CD4-positive, alpha-beta T cell (primary cell): ENCODE measurements at regions not wholly inside any gene's neighbourhood (a gene's known extent, or its start where the extent isn't known, plus 50 kb on each side); places are given as distances from the start of the nearest gene placed in this dataset.

Experiments used
- ATAC-seq: fragments of 200-7000 bp; cut with Tn5 transposase; one replicate; pipeline ENCODE4 v1.10.0; 2022; ENCODE audit warnings: mild to moderate bottlenecking; ENCODE audit not compliant: poor library complexity
- CTCF ChIA-PET: fragments of 350-600 bp; sonication (Branson Sonifier 250); formaldehyde crosslinking; loops from one replicate; lab custom pipeline; 2021; ENCODE audit warnings: antibody characterized with exemption, inconsistent platforms; lab: Charles Lee
- POLR2A ChIA-PET: fragments of 350-600 bp; sonication (Branson Sonifier 250); formaldehyde crosslinking; loops from one replicate; lab custom pipeline; 2021; ENCODE audit warnings: antibody characterized with exemption, inconsistent platforms; lab: Charles Lee
- DNase-seq, 14 experiments: peaks; one replicate each; pipeline ENCODE4 v3.0.0-alpha.2; 2013 to 2020; ENCODE audit warnings: mixed read lengths in 2 of 14
- H3K27ac ChIP-seq, 2 donors: one replicate each; pipeline versions ENCODE4 v1.5.1 to v1.7.0; 2013; ENCODE audit warnings: low read length in 2 of 2, low read depth in 1 of 2, mild to moderate bottlenecking in 1 of 2
- H3K27me3 ChIP-seq, 2 experiments: 1 replicate in 1 of 2; 2 replicates in 1 of 2; pipeline versions ENCODE4 v1.6.1 to v1.7.0; 2013; ENCODE audit warnings: low read length in 2 of 2, control low read depth in 1 of 2, mild to moderate bottlenecking in 1 of 2, moderate library complexity in 1 of 2; ENCODE audit not compliant: insufficient read depth in 2 of 2, control insufficient read depth in 1 of 2
- H3K36me3 ChIP-seq: one replicate; pipeline ENCODE4 v1.6.1; 2013; ENCODE audit warnings: low read length, control low read depth; ENCODE audit not compliant: insufficient read depth
- H3K4me1 ChIP-seq: one replicate; pipeline ENCODE4 v1.6.1; 2013; ENCODE audit warnings: low read length, control low read depth; ENCODE audit not compliant: insufficient read depth
- H3K4me3 ChIP-seq: one replicate; pipeline ENCODE4 v1.5.1; 2013; ENCODE audit warnings: mild to moderate bottlenecking, low read length, moderate library complexity
- H3K9me3 ChIP-seq, 2 experiments: 1 replicate in 1 of 2; 2 replicates in 1 of 2; pipeline versions ENCODE4 v1.6.1 to v1.7.0; 2013; ENCODE audit warnings: low read length in 2 of 2, mild to moderate bottlenecking in 2 of 2, control low read depth in 1 of 2, moderate library complexity in 1 of 2; ENCODE audit not compliant: control insufficient read depth in 1 of 2, insufficient read depth in 1 of 2
- H3K27ac Mint-ChIP-seq: one replicate; pipeline ENCODE4 v1.8.0; 2020; ENCODE audit warnings: mixed read lengths
- H3K27me3 Mint-ChIP-seq: one replicate; pipeline ENCODE4 v1.8.0; 2021; ENCODE audit warnings: mixed read lengths
- H3K36me3 Mint-ChIP-seq: one replicate; pipeline ENCODE4 v1.8.0; 2021; ENCODE audit warnings: low read depth, mixed read lengths
- H3K4me1 Mint-ChIP-seq: one replicate; pipeline ENCODE4 v1.8.0; 2021; ENCODE audit warnings: low read depth, mixed read lengths
- H3K4me3 Mint-ChIP-seq: one replicate; pipeline ENCODE4 v1.8.0; 2020; ENCODE audit warnings: mild to moderate bottlenecking, mixed read lengths
- H3K9me3 Mint-ChIP-seq: one replicate; pipeline ENCODE4 v1.8.0; 2020; ENCODE audit warnings: mixed read lengths
- CTCF ChIP-seq: fragments of 200-600 bp; IDR thresholded peaks from one replicate; pipeline ENCODE4 v1.8.0; 2022; ENCODE audit warnings: antibody characterized with exemption, mild to moderate bottlenecking
- intact Hi-C, 2 experiments: fragments of 100-400 bp; cut with DNase I in 1 of 2; cut with micrococcal nuclease in 1 of 2; formaldehyde crosslinking; loops; one replicate each; pipeline versions ENCODE4 v1.15.1 to v1.9.0; 2023 to 2025; cut with DNase I, micrococcal nuclease

DNA sequence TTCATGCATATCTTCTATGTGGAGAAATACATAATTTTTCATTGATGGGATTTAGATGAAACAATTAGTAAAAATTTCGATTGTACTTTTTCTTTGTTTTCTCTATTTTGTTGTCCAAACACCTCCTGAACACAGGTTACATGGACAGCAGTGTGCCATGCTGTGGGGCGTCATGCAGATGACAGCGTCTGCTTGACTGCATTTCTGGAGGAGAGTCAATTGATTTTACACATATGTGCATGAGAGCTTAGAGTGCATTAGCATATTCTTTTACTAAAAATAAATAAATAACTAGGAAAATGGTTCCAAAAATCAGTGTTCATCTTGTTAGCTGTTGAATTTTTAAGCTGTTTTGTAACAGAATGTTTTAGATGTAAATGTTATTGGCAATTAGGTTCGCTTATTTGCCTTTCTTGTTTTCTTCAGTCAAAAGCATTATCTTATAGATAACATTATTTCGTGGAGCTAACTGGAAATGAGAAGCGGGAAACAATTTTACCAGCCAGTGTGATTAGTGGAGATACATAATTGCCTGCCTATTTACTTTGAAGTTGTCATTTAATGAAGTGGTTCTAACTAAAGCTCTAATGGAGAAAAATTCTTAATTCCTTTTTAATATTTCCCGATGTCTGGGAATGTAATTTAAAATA is 82.7 kb upstream of the VGLL3 start:
- CTCF ChIA-PET, result no interaction called here
- no peak overlapping the region for H3K4me3 ChIP-seq
- ATAC-seq (no peak), DNase-seq (no peak)
- no peaks in the 10 kb centered on the region for H3K36me3 Mint-ChIP-seq
- no peak overlapping the region for H3K4me3 Mint-ChIP-seq
- no peaks in the 10 kb centered on the region for H3K4me1 Mint-ChIP-seq
- H3K27ac Mint-ChIP-seq, result no peak overlapping the region
- peaks cover 5% of the 10 kb centered on the region for H3K27me3 Mint-ChIP-seq
- no peak for TF ChIP-seq CTCF
- no peaks in the 10 kb centered on the region for H3K4me1 ChIP-seq
- H3K9me3 Mint-ChIP-seq, result no peaks in the 10 kb centered on the region
- H3K9me3 ChIP-seq, result no peaks in the 10 kb centered on the region
- intact Hi-C loops, result no loop called here
- H3K36me3 ChIP-seq, result no peaks in the 10 kb centered on the region
- no peaks in the 10 kb centered on the region for H3K27me3 ChIP-seq
- POLR2A ChIA-PET, result no interaction called here
- no peak overlapping the region for H3K27ac ChIP-seq

- H3K4me1 Mint-ChIP-seq, result no peaks in the 10 kb centered on the region
- no peak overlapping the region for H3K27ac ChIP-seq
- no peaks in the 10 kb centered on the region for H3K9me3 ChIP-seq
- H3K4me1 ChIP-seq, result no peaks in the 10 kb centered on the region
- no peak overlapping the region for H3K4me3 Mint-ChIP-seq
- H3K27ac Mint-ChIP-seq, result no peak overlapping the region
- ChIA-PET POLR2A (no interaction called here), CTCF (no interaction called here)
- H3K4me3 ChIP-seq, result no peak overlapping the region
- no peaks in the 10 kb centered on the region for H3K36me3 ChIP-seq
- no peak for TF ChIP-seq CTCF
- ATAC-seq, result no peak
- no peaks in the 10 kb centered on the region for H3K36me3 Mint-ChIP-seq
- H3K27me3 ChIP-seq, result no peaks in the 10 kb centered on the region
- DNase-seq, result no peak
- peaks cover 5% of the 10 kb centered on the region for H3K27me3 Mint-ChIP-seq
- no peaks in the 10 kb centered on the region for H3K9me3 Mint-ChIP-seq
- intact Hi-C loops, result no loop called here
Observed at GRCh38 chr3:87072446-87072845, 81.5 kb upstream of the VGLL3 start.

DNA sequence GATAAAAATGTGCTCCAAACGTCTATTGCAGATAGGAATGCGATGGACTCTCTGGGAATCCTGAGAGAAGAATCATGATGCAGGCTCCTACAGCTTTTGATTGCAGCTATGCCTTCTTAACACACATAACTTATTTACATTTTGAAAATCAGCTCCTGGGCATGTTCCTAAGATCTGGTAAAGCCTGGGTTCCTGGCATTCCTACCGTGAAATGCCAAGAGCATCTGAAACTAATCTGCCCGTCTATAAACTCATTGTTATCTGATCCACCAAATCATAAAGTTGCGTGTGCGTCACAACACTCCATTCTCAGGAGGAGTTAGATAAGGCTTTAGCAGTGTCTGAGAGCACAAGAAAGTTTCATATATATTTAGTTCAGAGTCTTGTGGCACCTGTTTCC is 79.0 kb upstream of the VGLL3 start:
- no peak overlapping the region for H3K27ac Mint-ChIP-seq
- Histone ChIP-seq H3K4me3 (no peak overlapping the region), H3K27ac (no peak overlapping the region), H3K9me3 (no peaks in the 10 kb centered on the region), H3K36me3 (no peaks in the 10 kb centered on the region), H3K27me3 (no peaks in the 10 kb centered on the region), H3K4me1 (no peaks in the 10 kb centered on the region)
- H3K27me3 Mint-ChIP-seq, result peaks cover 4% of the 10 kb centered on the region
- CTCF ChIA-PET, result no interaction called here
- no peak overlapping the region for H3K4me3 Mint-ChIP-seq
- intact Hi-C loops, result no loop called here
- ATAC-seq (no peak), DNase-seq (no peak)
- TF ChIP-seq CTCF, result no peak
- H3K9me3 Mint-ChIP-seq, result no peaks in the 10 kb centered on the region
- no peaks in the 10 kb centered on the region for H3K4me1 Mint-ChIP-seq
- no peaks in the 10 kb centered on the region for H3K36me3 Mint-ChIP-seq
- POLR2A ChIA-PET, result no interaction called here
